NOMO-1 treated with DMSO at 0.1 percent for 48 hours (cell line): ENCODE measurements at regions not wholly inside any gene's neighbourhood (a gene's known extent, or its start where the extent isn't known, plus 50 kb on each side); places are given as distances from the start of the nearest gene placed in this dataset.

Experiments
- DNase-seq: peaks from one replicate; lab custom pipeline; 2025; ENCODE audit not compliant: unreplicated experiment; lab: John Stamatoyannopoulos, UW

DNA sequence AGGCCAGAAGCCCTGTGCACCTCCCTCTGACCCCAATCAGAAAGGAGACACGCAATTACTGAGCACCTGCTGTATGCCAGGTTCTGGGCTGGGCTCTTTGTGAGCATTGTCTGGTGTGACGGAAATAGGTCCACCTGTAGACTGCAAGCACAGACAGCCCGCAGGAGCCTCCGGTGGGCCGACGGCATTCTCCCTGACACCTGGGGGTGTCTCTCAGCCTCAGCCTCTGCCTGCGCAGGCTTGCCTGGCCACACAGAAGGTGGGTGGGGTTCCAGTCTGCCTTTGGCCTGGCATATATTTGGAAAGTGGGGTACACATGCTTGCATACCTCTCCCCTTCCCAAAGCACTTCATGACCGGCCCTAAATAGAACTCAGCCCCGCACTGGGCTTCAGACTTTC lies 129.3 kb downstream of the BUD13 start:
- no peak for DNase-seq

DNA sequence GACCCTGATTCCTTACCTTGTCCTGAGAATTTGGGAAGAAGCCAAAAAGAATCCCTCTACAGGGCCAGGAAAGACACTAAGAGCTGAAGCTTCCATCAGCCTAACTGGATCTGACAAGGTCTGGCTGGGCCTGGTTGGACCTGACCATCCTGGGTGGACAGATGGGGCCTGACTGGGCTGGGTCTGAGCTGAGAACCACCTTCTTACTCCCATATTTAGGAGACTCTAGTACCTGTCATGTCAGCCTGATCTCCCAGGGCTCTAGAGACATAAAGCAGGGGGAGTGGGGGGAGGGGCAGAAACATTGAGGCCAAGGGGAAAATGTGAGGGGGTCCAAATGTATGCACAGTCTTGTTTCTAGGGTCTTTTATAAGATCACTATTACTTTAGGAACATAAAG lies 129.9 kb downstream of the BUD13 start:
- no peak for DNase-seq

DNA sequence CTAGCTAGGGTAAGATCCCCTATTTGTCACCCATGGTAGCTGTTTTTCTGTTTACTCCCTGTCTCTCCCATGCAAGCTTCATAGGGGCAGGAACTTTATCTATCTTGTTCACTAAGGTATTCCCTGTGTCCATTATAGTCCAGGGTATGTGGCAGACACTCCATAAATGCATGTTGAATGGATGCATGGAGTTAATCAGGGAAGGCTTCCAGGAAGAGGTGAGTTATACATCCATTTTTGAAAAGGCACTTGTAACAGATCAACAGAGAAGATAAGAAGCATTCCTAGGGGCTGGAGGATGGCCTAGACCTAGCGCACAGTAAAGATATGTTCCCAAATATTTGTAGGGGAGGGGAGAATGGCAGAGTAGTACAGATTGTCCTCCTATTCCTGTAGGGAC lies 130.3 kb downstream of the BUD13 start:
- DNase-seq, result no peak

DNA sequence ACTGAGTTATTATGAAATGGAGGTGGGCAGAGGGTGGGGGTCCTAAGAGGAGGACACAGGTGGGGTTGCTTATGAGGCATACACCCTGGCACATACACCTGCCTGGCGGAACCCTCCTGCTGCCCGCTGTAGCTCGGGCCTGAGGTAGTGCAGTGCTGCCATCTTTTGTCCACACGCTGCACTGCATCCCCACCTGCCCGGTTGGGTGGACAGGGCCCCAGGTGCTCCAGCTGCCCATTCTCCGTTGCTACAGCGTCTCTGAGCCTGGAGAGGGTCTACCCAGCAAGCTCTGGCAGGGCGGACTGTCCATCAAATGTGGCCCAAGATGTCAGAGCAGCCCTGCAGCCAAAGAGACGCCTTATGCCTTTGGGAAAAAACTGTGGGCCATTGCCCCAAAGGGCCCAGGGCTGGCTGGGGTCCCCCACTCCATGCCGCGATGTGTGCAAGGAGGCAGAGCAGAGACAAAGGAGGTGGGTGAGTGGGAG lies 131.2 kb downstream of the BUD13 start:
- peak; percentile 0 for DNase-seq

DNA sequence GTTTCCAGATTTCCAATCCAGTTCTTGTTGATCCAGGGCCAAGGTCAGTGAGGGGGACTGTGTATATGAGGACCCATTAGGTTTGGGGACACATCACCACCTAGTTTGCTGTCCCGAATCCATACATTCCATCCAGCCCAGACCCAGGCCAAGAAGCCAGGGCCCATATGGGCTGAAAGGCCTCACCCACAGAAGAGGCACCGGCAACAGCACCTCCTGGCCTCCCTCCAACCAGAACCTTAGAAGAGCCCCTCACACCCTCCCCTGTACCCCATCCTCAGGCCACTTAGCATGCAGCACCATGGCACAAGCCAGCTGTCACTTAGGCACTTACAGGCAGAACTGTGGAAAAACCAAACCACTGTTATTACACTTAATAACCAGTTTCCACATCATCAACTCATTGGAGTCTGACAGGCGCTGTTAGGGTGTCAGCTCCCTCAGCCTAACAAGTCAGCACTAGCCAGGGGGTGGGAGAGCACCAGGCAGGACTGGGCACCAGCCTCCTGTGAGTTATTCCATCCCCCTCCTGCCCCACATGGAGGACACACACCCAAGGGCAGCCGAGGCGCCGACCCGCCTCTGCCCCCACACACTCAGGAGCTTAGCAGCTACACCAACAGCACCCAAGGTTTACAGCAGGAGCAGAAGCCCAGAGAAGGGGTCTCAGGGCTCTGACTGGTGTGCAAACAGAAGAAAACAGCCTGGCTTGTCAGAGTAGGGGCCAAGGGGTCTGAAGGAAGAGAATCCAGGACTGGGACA lies 132.0 kb downstream of the BUD13 start:
- no peak for DNase-seq

DNA sequence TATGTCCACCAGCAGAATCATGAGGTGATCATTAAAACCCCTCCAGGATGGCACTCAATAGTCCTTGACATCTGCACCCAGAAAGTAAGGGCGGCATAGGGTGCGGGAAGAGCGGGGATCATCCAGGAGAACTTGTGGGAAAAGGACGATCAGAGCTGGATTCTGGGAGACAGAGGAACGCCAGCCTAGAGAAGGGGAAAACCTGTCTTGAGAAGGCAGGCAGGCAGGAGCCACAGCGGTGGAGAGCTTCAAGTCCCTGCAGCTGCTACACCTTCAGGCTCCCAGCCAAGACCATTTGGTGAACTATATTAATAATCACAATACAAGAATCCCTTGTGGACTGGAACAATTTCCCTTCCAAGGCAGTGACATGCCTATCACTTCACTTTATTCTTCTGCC lies 134.3 kb downstream of the BUD13 start:
- DNase-seq, result no peak

DNA sequence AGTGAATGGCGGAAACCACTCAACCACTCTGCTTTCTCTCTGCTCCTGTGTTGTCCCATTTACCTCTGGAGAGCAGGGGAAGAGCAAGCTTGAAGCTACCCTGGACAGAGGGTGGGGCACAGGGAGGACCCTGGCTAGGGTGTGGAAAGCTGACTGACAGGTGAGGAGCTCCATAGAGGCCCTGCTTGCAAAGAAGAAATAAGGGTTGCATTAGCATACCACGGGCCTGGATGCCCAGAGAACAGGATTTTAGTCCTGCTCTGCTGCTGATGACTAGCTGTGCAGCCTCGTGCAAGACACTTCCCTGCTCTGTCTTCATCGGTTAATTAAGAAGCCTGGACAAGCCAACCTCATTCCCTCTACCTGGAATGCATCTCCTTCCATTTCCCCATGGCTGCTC lies 135.0 kb downstream of the BUD13 start:
- DNase-seq, result no peak

DNA sequence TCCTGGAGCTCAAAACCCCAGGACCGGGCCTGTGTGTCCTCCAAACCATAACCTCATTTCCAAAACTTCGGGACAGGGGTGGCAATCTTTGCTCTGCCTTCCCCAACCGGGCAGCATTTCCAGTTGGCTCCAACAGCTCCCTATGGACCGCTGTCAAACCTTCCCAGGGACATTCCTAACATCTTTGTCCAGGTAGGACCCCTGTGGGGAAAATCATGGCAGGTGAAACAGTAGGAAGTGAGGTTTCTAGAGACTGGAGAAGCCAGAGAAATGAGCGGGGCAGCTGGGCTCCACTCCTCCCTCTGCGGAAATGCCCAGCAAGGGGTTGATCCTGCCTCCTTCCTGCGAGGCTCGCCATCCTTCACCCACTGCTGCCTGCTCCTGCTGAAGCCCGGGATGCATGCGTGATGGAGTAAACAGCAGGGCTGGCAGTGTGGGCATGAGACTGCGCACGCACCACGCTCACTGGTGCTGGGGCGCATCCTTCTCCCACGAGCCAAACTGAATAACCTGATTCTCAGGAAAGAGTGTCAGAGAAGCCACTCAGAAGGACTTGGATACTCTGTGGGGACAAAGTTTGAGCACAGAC lies 136.4 kb downstream of the BUD13 start:
- DNase-seq, result no peak

DNA sequence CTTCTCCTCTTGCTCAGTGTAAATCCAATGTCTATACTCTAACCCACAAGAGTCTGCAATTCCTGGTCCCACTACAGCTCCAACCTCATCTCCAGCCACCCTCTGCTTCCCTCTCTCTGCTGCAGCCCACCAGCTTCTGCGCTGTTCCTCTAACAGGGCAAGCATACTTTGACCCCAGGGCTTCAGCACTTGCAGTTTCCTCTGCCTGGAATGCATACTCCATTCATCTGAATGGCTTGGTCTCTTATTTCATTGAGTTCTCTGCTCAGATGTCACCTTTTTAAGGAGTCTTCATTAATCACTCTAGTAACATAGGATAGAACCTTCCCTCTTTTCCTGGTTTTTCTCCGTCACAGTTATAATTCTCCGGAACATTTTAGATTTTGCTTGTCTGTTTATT lies 141.6 kb downstream of the BUD13 start:
- no peak for DNase-seq

DNA sequence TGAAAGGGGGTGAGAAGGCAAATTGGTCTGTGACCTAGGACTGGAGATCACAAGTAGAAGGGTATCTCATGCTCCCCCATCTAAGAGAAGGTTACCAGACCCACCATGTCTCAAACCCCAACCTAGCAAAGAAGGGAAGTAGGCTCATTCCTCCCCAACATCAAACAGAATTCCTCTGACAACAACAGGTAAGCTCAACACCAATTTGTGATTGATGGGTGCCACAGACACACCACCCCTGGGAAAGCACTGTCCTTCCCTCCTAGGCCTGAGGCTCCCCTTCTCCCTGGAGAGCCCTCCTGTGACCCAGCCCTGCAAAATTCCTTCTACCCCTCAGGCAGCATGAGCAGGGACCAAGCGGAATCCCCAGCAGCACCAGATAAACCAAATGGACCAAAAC lies 154.3 kb downstream of the BUD13 start:
- no peak for DNase-seq

DNA sequence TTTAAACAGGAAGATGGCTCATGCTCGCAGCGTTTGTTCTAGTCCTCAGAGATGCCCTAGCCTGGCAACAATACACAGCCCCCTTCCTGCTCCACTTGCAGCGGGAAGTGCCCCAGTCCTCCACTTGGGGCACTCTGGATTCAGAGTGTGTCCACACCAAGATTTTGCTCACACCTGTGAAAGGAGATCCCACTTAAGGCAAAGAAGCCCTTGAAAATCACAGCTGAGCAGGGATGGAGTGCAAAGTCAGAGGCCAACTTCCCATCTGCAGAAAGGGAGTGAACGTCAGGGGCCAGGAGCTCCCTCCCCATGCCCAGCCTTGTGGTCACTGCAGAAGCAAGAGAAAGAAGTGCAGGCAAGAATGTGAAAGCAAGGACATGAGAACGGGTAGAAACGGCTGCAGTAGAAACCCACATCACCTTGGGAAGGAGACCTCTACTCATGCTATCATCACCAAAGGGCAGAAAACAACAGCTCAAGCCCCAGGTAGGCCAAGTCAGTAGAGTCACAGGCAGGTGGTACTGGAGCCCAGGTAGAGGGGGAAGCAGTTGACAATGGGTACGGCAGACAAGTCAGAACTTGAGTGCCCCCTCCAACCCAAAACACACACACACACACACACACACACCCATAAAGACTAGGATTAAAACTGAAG lies 157.4 kb downstream of the BUD13 start:
- DNase-seq, result no peak

DNA sequence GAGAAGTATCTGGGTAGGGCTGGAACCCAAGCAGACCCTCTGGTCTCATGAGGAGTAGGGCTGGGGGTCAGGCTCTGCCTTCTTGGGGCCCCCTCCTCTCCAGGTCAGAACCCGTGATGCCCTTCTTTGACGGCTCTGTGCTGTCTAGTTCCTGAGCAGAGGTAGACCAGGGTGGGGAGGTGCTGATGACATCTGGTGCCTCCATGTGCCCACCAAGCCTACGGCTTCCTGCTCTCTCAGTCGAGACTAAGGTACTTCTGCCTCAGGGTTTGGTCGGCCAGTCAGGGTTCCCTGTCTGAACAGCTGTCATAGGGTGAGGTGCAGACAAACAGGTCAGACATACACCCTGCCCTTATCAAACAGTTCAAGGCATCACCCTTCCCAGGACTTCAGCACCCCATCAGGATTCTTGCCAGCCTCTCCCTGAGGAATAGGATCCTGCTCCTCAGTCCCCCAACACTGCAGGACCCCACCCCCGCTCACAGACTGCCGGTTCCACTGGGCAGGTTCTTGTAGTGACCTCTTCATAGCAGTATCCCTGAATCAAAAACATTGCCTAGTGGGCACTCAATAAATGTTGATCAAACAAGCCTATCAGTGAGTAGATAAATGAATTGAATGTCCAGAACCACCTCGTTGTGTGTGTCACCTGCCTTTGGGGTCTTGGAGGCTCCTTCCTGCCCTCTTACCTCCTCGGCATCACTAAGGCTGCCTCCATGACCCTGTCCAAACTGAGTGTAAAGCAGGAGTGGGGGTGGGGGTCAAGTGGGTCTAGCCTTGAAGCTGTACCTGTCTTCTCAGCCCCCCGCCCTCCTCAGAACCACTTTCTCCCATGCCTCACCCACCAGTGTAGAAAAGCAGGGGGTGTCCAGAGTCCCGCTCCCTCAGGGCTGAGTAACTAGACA lies 158.2 kb downstream of the BUD13 start:
- DNase-seq, result no peak

DNA sequence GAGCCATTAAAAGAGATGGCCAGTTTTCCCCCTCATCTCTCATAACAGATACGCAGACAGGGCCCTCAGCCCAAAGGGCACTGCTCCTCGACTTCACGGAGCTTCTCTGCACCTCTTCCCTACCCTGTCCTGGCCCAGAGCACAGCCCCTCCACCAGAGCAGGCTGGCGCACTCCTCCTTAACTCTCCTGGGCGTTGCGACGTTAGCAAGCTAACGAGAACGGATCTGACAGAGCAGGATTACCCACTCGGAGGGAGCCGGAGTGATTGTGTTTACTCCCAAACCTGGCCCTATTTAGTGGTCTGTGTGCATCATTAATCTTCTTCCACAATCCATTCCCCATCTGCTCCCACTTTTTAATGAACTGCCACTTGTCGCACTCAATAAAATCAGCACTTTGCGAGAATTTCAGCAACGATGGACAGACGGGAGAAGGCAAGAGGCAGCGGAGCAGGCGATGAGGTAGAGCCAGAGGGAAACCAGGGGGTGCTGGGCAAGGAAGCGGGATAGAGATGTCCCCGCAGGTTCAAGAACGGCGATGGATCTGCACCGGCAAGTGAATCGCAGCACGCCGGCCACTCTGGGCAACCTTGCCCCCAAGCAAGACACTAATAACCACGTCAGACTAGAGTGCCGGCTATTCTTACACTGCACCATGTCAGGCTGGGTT lies 159.4 kb downstream of the BUD13 start:
- no peak for DNase-seq

DNA sequence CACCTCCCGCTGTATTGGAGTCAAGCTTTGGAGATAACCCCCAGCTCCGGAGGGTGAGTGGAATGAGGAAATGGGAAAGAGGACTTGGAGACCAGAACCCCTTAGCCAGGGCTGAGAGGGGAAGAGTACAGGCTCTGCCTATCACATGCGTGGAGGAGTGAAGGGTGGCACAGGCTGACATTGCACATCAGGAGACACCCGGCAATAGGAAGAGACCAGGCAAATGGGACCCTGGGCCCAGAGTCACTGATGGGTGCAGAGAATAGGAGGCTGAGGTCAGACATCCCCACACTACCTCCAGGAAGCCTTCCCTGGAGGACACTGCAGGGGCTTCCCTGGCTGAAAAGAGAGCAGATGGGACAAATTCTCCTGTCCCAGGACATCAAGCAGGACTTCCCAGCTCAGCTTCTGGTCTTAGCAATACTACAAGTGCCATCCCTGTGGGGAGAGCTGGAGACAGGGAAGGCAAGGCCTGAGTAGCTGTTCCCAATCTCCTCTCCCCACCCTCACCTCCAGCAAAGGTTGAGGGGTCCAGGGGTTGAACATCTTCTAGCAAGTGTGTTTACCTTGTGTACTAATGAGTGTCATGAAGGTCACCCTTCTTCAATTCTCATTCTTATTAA lies 160.7 kb downstream of the BUD13 start:
- no peak for DNase-seq

DNA sequence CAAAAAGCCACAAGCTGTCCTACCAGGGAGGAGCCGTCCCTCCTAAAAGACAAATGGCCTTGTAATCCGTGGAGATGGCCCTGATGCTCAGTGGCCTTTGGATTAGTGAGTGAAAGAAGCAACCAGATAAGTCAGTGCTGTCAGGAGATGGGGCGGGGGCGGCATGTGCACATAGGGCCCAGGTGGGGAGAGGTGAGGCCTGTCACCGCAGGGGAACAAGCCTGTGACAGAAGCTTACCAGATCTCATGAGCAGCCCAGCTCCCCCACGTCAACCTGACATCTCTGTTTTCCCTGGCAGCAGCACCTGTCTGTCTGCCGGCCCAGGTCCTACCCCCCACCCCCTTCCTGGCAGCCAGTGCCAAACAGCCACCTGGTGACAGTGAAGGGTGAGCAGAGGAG lies 162.6 kb downstream of the BUD13 start:
- DNase-seq, result no peak

DNA sequence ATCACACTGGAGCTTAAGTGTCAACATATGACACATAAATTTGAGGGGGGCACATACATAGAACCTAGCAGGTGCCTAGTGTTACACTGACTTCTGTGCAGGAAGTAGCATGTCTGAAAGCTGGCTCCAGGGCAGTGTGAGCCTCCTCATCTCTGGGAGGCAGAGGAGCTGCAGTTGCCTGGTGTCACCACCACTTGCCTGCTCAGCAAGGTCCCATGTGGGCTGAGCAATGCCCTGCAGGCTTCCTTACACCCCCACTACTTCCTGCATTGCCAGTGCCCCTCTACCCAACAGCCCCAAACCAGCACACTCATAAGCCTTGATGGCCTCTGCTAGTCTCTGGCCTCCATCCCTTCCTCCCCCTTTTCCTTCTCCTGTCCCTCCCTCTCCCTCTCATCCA lies 165.8 kb downstream of the BUD13 start:
- DNase-seq, result no peak

DNA sequence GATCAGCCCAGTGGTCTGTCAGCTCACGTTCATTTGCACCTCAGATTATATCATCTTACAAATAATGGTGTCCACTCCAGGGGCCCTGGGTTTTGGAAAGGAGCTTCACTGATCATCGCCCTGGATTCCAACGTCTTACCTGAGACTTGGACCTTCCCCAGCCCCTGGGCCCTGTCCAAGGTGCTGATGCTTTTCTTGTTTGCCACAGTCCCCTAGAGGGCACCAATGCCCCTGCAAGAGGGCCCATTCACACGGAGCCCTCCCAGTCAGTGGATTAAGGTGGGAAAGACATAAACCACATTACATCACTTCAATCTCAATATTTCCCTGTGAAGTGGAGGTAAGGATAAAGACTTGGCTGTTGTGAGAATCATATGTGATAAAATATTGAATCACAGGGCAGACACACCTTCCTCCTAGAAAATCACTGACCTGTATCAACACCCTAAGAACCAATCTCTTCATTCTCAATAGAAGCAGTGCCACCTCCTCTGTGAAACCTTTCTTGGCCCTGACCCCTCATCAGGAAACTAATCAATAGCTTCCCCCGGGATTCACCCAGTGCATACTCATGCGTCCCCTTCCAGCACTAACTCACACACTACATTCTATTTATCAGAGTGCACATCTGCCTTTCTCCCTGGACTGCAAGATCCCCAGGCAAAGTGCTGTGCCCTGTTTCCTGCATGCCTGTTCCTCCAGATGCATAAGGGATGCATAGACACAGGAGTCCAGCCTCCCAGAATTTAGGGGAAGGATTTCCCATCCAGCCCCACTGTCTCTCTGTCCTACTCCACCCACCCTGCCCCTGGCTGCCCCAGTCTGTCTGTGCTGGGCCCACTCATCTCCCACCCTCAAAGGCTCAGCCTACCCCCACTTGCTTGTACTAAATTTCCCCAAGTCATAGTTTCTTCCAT lies 167.0 kb downstream of the BUD13 start:
- DNase-seq, result peak; percentile 5

DNA sequence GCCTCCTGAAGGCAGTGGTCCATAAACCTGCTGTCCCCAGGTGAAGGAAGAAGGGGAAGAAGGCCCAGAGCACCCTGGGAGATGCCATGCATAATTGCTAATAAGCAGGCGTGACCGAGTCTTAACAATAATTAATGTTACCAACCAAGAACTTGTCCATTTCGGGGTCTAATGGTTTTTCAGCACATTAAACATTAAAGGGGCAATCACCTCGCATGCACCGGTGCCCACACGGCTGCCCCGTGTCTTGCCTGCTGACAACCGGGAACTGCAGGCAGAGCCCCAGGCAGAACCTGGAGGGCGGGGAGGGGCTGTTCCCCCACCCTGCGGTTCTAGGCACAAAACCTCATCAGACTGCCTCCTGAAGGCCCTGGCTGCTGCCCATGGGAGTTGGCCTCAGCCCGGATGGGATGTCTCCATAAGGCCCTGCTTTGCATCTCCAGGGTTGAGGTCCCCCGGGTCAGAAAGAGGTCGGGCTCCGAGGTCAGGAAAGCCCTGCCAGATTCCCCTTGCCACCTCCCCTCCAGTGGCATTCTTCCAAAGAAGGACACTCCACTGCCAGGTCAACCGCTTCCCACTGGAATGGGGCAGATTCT lies 169.0 kb downstream of the BUD13 start:
- DNase-seq, result no peak

DNA sequence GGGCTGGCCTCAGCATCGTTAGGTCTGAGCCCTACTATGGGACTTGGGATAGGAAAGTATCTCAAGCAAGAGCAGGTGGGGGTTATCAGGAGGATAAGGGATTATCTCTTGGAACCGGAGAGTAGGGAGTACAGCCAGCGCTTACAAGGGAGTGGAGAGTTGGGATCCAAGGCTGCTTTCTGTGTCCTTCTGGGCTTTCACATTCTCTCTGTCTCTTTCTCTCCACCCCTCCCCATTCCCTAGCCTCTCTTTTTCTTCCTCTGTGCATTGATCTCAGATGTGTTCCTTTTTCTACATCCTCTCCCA lies 170.2 kb downstream of the BUD13 start:
- DNase-seq, result no peak
